ENCODE measurements at regions not wholly inside any gene's neighbourhood (a gene's known extent, or its start where the extent isn't known, plus 50 kb on each side); places are given as distances from the start of the nearest gene placed in this dataset.

DNA sequence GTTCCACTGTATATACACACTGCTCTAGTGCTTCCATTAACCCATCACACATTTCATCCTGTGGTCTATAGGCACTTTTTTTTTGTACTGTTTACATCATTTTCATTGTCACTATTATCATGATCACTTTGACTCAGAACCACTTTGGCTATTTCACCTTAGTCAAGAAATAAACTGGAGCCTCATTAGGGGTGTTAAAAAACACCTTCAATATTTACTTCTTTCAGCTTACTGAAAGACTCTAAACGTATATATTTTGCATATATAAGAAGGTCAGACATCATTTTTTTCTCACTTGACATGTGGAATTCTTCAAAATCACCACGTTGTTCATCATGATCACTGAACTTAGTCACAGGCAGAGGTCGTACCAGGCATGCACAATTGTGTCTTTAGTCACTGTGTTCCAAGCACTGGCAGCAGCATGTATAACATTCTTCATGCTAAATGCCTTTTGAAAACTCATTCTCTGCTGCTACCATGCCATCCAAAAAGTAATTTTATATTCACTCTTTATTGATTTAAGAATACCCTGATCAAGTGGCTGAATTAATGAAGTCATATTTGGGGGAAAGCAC, 229.2 kb upstream of the ARSJ start:
- H3K27ac Mint-ChIP-seq = no peak overlapping the region
- DNase-seq = no peak

DNA sequence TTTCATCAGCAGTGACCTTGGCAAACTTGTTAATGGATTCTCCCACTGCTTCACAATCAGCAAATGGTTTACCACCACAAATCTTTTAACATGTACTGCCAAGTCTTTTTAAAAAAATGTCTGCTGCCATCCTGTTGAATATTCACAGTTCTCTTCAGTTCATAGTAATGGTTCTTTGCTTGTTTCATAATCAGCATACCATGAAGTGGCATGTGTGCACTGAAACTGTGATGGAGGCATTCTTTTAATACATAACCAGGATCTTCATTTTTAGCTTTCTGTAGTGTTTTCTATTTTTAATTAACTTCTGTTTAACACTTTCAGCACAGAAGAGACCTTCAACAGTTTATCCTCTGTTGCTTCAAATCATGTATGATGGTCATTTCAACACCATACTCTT, 230.1 kb upstream of the ARSJ start:
- H3K36me3 Mint-ChIP-seq (ENCODE audit: insufficient read depth) = no peaks in the 10 kb centered on the region
- H3K9me3 Mint-ChIP-seq = no peaks in the 10 kb centered on the region

More for the DNA sequence above, 229.2 kb upstream of the ARSJ start:
- Mint-ChIP-seq H3K4me1 (ENCODE audit: low read depth in 2 of 2) (no peaks in the 10 kb centered on the region), H3K9me3 (no peaks in the 10 kb centered on the region), H3K4me3 (no peak overlapping the region), H3K36me3 (ENCODE audit: insufficient read depth) (no peaks in the 10 kb centered on the region), H3K27me3 (no peaks in the 10 kb centered on the region)
- no peak for ATAC-seq (replicated peaks)

DNA sequence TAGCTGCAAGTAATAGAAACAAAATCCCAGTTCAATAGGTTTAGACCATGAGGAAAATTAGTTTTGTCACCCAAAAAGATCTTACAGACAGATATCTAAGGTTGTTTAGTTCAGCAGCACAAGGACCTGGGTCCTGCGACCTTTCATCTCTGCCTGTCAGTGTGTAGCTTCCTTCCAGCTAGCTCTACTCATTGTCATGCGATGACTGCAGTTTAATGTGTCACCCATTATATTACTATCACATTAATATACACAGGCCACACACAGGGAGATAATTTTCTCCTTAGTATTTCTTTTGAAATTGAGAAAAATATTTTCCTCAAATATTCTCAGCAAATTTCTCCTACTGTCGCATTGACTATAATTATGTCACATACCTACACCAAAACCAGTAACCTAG, 232.1 kb upstream of the ARSJ start:
- H3K9me3 Mint-ChIP-seq = no peaks in the 10 kb centered on the region
- ATAC-seq (replicated peaks) (no peak), DNase-seq (no peak)
- no peak overlapping the region for H3K4me3 Mint-ChIP-seq
- H3K27me3 Mint-ChIP-seq = peaks cover 0 to 5% of the 10 kb centered on the region in 2 donors
- H3K4me1 Mint-ChIP-seq (ENCODE audit: low read depth in 2 of 2) = no peaks in the 10 kb centered on the region
- no peak overlapping the region for H3K27ac Mint-ChIP-seq
- no peaks in the 10 kb centered on the region for H3K36me3 Mint-ChIP-seq (ENCODE audit: insufficient read depth)

More for the DNA sequence above, 230.1 kb upstream of the ARSJ start:
- H3K4me1 Mint-ChIP-seq (ENCODE audit: low read depth in 2 of 2) = no peaks in the 10 kb centered on the region
- ATAC-seq (replicated peaks) (no peak), DNase-seq (no peak)
- H3K27ac Mint-ChIP-seq = no peak overlapping the region
- H3K4me3 Mint-ChIP-seq = no peak overlapping the region
- no peaks in the 10 kb centered on the region for H3K27me3 Mint-ChIP-seq

GRCh38 chr4:114217150-114217817, 237.8 kb upstream of the ARSJ start:
- Mint-ChIP-seq H3K27ac (no peak overlapping the region), H3K36me3 (ENCODE audit: insufficient read depth) (no peaks in the 10 kb centered on the region), H3K4me3 (no peak overlapping the region), H3K4me1 (ENCODE audit: low read depth in 2 of 2) (no peaks in the 10 kb centered on the region), H3K9me3 (no peaks in the 10 kb centered on the region), H3K27me3 (peaks cover 0 to 17% of the 10 kb centered on the region in 2 donors)
- DNase-seq (no peak), ATAC-seq (replicated peaks) (no peak)

GRCh38 chr4:114223580-114223979, 244.1 kb upstream of the ARSJ start:
- Mint-ChIP-seq H3K27me3 (no peaks in the 10 kb centered on the region), H3K27ac (no peak overlapping the region), H3K36me3 (ENCODE audit: insufficient read depth) (no peaks in the 10 kb centered on the region), H3K4me1 (ENCODE audit: low read depth in 2 of 2) (no peaks in the 10 kb centered on the region), H3K9me3 (peaks cover 0 to 1% of the 10 kb centered on the region in 2 donors), H3K4me3 (no peak overlapping the region)
- ATAC-seq (replicated peaks) (no peak), DNase-seq (no peak)

DNA sequence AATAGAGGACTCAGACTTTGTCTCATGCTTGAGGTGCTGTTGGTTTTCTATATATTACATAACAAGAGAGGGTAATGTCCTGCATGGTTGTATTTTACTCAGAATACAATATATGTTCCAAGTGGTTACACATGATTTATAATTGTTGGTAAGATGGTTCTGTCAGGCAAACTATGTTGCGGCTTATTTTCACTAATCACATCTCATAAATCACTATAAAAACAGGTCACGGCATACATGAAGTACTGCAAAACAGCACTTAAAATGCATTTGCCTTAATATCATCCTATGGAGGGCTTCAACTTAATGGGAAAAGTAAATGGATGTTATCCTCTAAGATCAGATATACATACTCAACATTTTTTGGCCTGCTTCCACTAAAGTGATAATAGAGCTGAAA, 246.0 kb upstream of the ARSJ start:
- Mint-ChIP-seq H3K4me3 (no peak overlapping the region), H3K27ac (no peak overlapping the region), H3K36me3 (ENCODE audit: insufficient read depth) (no peaks in the 10 kb centered on the region), H3K9me3 (peaks cover 0 to 1% of the 10 kb centered on the region in 2 donors), H3K27me3 (no peaks in the 10 kb centered on the region), H3K4me1 (ENCODE audit: low read depth in 2 of 2) (no peaks in the 10 kb centered on the region)
- ATAC-seq (replicated peaks) (no peak), DNase-seq (no peak)

- H3K4me3 Mint-ChIP-seq = no peak overlapping the region
- no peak for ATAC-seq (replicated peaks)
- no peaks in the 10 kb centered on the region for H3K36me3 Mint-ChIP-seq (ENCODE audit: insufficient read depth)
- no peak for DNase-seq
- H3K27ac Mint-ChIP-seq = no peak overlapping the region
- no peaks in the 10 kb centered on the region for H3K4me1 Mint-ChIP-seq (ENCODE audit: low read depth in 2 of 2)
- peaks cover 0 to 1% of the 10 kb centered on the region in 2 donors for H3K27me3 Mint-ChIP-seq
- H3K9me3 Mint-ChIP-seq = peaks cover 0 to 1% of the 10 kb centered on the region in 2 donors
These were observed 246.7 kb upstream of the ARSJ start for GRCh38 chr4:114226179-114226578.

DNA sequence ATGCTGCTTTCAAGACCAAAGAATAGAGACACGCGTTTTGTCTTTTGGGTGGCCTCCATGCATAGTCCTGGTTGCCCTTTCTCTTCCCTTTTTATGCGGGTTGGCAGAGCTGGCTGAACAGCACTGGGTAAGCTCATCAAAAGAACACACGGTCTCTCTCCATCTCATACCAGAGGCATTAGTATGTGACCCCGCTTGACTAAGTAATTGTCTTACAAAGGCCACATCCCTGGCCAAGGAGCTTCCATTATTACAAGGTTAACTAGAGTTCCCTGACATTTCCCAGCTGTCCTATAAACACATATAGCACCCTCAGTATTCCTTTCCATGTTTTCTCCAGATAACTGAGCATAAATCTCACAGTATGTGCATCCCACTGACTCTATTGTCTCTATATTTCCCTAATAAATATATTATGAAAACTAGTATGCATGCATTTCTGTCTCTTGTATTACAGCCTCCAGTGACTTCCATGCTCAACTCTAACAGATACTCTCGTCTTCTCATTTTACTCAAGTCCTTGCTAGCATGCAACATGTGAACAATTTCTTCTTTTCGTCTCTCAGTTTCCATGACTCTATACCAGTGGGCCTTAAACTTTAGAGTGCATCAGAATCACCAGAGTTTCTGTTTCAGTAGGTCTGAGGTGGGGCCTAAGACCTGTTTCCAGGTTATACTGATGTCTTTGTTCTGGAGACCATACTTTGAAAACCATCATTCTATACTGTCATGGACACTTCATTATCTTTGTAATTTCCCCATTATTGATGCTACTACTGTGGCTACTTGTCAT, 247.7 kb upstream of the ARSJ start:
- H3K27me3 Mint-ChIP-seq = peaks cover 0 to 11% of the 10 kb centered on the region in 2 donors
- ATAC-seq (replicated peaks) (no peak), DNase-seq (no peak)
- H3K27ac Mint-ChIP-seq = no peak overlapping the region
- H3K4me3 Mint-ChIP-seq = no peak overlapping the region
- no peaks in the 10 kb centered on the region for H3K36me3 Mint-ChIP-seq (ENCODE audit: insufficient read depth)
- H3K9me3 Mint-ChIP-seq = peaks cover 0 to 1% of the 10 kb centered on the region in 2 donors
- no peaks in the 10 kb centered on the region for H3K4me1 Mint-ChIP-seq (ENCODE audit: low read depth in 2 of 2)

DNA sequence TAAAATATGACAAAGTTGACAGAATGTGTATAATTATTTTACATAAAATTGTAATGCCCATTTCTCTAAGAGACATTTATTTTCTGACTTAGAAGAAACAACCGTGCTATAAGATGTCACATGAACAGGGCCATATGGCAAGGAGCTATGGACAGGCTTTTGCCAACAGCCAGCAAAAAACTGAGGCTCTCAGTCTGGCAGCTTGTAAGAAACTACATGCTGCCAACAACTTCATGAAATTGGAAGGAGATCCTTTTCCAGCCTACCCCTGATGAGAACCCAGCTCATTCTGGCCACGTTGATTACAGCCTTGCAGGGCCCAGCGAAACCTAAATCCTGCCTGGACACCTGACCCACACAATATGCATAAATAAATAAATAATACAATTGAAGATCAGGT, 250.3 kb upstream of the ARSJ start:
- ATAC-seq (replicated peaks) (no peak), DNase-seq (no peak)
- no peak overlapping the region for H3K27ac Mint-ChIP-seq
- H3K9me3 Mint-ChIP-seq = peaks cover 0 to 1% of the 10 kb centered on the region in 2 donors
- no peaks in the 10 kb centered on the region for H3K36me3 Mint-ChIP-seq (ENCODE audit: insufficient read depth)
- H3K4me3 Mint-ChIP-seq = no peak overlapping the region
- peaks cover 6 to 11% of the 10 kb centered on the region in 2 donors for H3K27me3 Mint-ChIP-seq
- no peaks in the 10 kb centered on the region for H3K4me1 Mint-ChIP-seq (ENCODE audit: low read depth in 2 of 2)

DNA sequence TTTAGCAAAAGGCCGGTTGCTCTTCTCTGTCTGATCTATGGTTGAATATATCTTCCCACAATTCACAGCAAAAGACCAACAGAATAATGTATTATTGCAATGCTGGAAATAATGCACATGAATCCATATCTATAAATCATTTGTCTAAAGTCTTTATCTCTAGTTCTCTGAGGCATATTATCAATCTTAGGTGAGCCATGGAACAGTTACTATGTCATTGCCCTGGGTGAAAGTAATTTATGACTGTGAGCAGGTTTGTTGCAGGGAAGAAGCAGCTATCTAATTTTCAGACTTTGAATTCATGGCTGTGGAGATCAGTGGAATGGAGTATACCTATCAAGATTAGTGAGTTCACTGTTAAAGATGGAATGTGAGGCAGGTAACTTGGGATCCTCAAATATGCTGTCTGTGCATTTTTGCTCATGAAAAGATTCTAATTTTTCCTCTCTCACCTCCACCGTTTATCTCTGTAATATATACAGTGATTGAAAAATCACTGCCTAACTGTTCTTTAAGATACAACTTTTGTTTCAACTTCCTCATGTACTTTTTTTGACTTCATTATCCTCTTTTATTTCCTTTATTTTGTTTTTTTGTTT, 256.8 kb upstream of the ARSJ start:
- no peak for DNase-seq
- no peak for ATAC-seq (replicated peaks)
- Mint-ChIP-seq H3K4me1 (ENCODE audit: low read depth in 2 of 2) (no peaks in the 10 kb centered on the region), H3K36me3 (ENCODE audit: insufficient read depth) (no peaks in the 10 kb centered on the region), H3K27me3 (peaks cover 6 to 9% of the 10 kb centered on the region in 2 donors), H3K27ac (no peak overlapping the region), H3K4me3 (no peak overlapping the region), H3K9me3 (no peaks in the 10 kb centered on the region)

DNA sequence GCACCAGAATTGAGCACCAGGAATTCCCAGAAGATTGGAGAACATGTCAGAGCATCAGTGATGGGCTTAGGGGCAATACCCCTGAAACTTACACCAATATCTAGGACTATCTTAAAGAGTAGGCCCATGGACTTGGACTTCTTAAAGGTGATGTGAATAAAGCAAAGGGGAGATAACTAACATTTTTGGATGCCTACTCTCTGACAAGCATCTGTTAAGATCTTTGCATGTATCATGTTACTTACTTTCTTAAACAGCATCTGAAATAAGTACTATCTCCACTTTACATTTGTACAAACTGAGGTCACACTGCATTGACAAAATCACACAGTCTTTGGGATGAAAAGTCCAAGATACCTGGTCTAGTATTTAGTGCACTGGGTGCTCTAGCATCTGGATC, 258.6 kb upstream of the ARSJ start:
- Mint-ChIP-seq H3K36me3 (ENCODE audit: insufficient read depth) (no peaks in the 10 kb centered on the region), H3K9me3 (no peaks in the 10 kb centered on the region), H3K4me1 (ENCODE audit: low read depth in 2 of 2) (no peaks in the 10 kb centered on the region), H3K27ac (no peak overlapping the region), H3K27me3 (peaks cover 0 to 1% of the 10 kb centered on the region in 2 donors), H3K4me3 (no peak overlapping the region)
- DNase-seq = no peak
- ATAC-seq (replicated peaks) = no peak

GRCh38 chr4:114249561-114249960, 270.1 kb upstream of the ARSJ start:
- ATAC-seq (replicated peaks) = no peak
- Mint-ChIP-seq H3K9me3 (peaks cover 0 to 7% of the 10 kb centered on the region in 2 donors), H3K27ac (no peak overlapping the region), H3K4me1 (ENCODE audit: low read depth in 2 of 2) (no peaks in the 10 kb centered on the region), H3K4me3 (no peak overlapping the region), H3K27me3 (peaks cover 0 to 10% of the 10 kb centered on the region in 2 donors), H3K36me3 (ENCODE audit: insufficient read depth) (no peaks in the 10 kb centered on the region)
- no peak for DNase-seq

- DNase-seq (no peak), ATAC-seq (replicated peaks) (no peak)
- Mint-ChIP-seq H3K9me3 (peaks cover 0 to 7% of the 10 kb centered on the region in 2 donors), H3K36me3 (ENCODE audit: insufficient read depth) (no peaks in the 10 kb centered on the region), H3K4me1 (ENCODE audit: low read depth in 2 of 2) (no peaks in the 10 kb centered on the region), H3K4me3 (no peak overlapping the region), H3K27me3 (peaks cover 0 to 10% of the 10 kb centered on the region in 2 donors), H3K27ac (no peak overlapping the region)
These were observed 270.5 kb upstream of the ARSJ start for GRCh38 chr4:114249976-114250375.
